Vagina (tissue), 2 donors: ENCODE measurements at regions not wholly inside any gene's neighbourhood (a gene's known extent, or its start where the extent isn't known, plus 50 kb on each side); places are given as distances from the start of the nearest gene placed in this dataset.

ENCODE experiments used
- CTCF ChIP-seq, 3 experiments: fragments of 450-650 bp in 2 of 3; fragments of 200-600 bp in 1 of 3; sonication (generic) in 1 of 3; IDR thresholded peaks; one replicate each; pipeline ENCODE4 v1.5.1; 2017 to 2019; ENCODE audit warnings: antibody characterized with exemption in 3 of 3, mild to moderate bottlenecking in 2 of 3, moderate library complexity in 2 of 3
- POLR2A ChIP-seq, 2 donors: fragments of 450-650 bp; IDR thresholded peaks; one replicate each; pipeline ENCODE4 v1.6.1; 2017; ENCODE audit warnings: antibody characterized with exemption in 2 of 2, mild to moderate bottlenecking in 2 of 2, moderate library complexity in 2 of 2
- POLR2AphosphoS5 ChIP-seq, 2 donors: sonication (generic); formaldehyde crosslinking; IDR thresholded peaks; one replicate each; pipeline ENCODE4 v1.9.0; 2017; ENCODE audit warnings: antibody characterized with exemption in 2 of 2, mild to moderate bottlenecking in 2 of 2, low read depth in 1 of 2; ENCODE audit not compliant: insufficient read depth in 1 of 2

GRCh38 chr3:73327052-73327451 lies 265.6 kb downstream of the EBLN2 start:
- TF ChIP-seq CTCF (IDR thresholded peaks at IDR 0.05) (no peak), POLR2A (IDR thresholded peaks at IDR 0.05) (no peak), POLR2AphosphoS5 (IDR thresholded peaks at IDR 0.05; ENCODE audit: insufficient read depth in 1 of 2, low read depth in 1 of 2) (no peak)
